ENCODE measurements at regions not wholly inside any gene's neighbourhood (a gene's known extent, or its start where the extent isn't known, plus 50 kb on each side); places are given as distances from the start of the nearest gene placed in this dataset.

GRCh38 chr1:30451532-30452125 lies 271.8 kb downstream of the MATN1 start:
- TF ChIP-seq, protein P1, sequence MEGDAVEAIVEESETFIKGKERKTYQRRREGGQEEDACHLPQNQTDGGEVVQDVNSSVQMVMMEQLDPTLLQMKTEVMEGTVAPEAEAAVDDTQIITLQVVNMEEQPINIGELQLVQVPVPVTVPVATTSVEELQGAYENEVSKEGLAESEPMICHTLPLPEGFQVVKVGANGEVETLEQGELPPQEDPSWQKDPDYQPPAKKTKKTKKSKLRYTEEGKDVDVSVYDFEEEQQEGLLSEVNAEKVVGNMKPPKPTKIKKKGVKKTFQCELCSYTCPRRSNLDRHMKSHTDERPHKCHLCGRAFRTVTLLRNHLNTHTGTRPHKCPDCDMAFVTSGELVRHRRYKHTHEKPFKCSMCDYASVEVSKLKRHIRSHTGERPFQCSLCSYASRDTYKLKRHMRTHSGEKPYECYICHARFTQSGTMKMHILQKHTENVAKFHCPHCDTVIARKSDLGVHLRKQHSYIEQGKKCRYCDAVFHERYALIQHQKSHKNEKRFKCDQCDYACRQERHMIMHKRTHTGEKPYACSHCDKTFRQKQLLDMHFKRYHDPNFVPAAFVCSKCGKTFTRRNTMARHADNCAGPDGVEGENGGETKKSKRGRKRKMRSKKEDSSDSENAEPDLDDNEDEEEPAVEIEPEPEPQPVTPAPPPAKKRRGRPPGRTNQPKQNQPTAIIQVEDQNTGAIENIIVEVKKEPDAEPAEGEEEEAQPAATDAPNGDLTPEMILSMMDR (IDR thresholded peaks at IDR 0.05 in 8 of 11, conservative IDR thresholded peaks at IDR 0.05 in 3 of 11): no peak
- no peak for TF ChIP-seq POLR2A (IDR thresholded peaks at IDR 0.05)
- TF ChIP-seq POLR2AphosphoS5 (IDR thresholded peaks at IDR 0.05): no peak

Measured in spleen (tissue), 7 donors.